GM12891 (cell line): ENCODE measurements at regions not wholly inside any gene's neighbourhood (a gene's known extent, or its start where the extent isn't known, plus 50 kb on each side); places are given as distances from the start of the nearest gene placed in this dataset.

Experiments used
- POLR2A ChIP-seq: IDR thresholded peaks from 2 replicates; pipeline ENCODE4 v1.6.1; 2011; ENCODE audit warnings: low read depth, low read length, control low read depth
- POLR2AphosphoS5 ChIP-seq: IDR thresholded peaks from 2 replicates; pipeline ENCODE4 v1.6.1; 2011; ENCODE audit warnings: low read depth, low read length, control low read depth
- TAF1 ChIP-seq: IDR thresholded peaks from 2 replicates; pipeline ENCODE4 v1.6.1; 2011; ENCODE audit warnings: low read depth, low read length, control low read depth

- peak; percentile 77 for TF ChIP-seq POLR2A
- peak; percentile 79 for TF ChIP-seq POLR2AphosphoS5
- TF ChIP-seq TAF1: peak; percentile 58
These were observed 55.8 kb upstream of the CLDN14 start for GRCh38 chr21:36535618-36536241.
